ENCODE measurements at regions not wholly inside any gene's neighbourhood (a gene's known extent, or its start where the extent isn't known, plus 50 kb on each side); places are given as distances from the start of the nearest gene placed in this dataset.

GRCh38 chr13:28582225-28582891 lies 76.6 kb upstream of the POMP start:
- no peak overlapping the region for H3K4me3 Mint-ChIP-seq
- POLR2A ChIA-PET, result no interaction called here
- peaks cover 18% of the 10 kb centered on the region for H3K4me1 Mint-ChIP-seq (ENCODE audit: low read depth)
- DNase-seq (peak; percentile 71), ATAC-seq (peak; percentile 97)
- TF ChIP-seq, protein P1, sequence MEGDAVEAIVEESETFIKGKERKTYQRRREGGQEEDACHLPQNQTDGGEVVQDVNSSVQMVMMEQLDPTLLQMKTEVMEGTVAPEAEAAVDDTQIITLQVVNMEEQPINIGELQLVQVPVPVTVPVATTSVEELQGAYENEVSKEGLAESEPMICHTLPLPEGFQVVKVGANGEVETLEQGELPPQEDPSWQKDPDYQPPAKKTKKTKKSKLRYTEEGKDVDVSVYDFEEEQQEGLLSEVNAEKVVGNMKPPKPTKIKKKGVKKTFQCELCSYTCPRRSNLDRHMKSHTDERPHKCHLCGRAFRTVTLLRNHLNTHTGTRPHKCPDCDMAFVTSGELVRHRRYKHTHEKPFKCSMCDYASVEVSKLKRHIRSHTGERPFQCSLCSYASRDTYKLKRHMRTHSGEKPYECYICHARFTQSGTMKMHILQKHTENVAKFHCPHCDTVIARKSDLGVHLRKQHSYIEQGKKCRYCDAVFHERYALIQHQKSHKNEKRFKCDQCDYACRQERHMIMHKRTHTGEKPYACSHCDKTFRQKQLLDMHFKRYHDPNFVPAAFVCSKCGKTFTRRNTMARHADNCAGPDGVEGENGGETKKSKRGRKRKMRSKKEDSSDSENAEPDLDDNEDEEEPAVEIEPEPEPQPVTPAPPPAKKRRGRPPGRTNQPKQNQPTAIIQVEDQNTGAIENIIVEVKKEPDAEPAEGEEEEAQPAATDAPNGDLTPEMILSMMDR (IDR thresholded peaks at IDR 0.05), result no peak
- H3K9me3 Mint-ChIP-seq, result no peaks in the 10 kb centered on the region
- CTCF ChIA-PET, result no interaction called here
- no peaks in the 10 kb centered on the region for H3K27me3 Mint-ChIP-seq
- intact Hi-C loops (cut with micrococcal nuclease), result no loop called here
- H3K27ac Mint-ChIP-seq, result peak overlapping the region; percentile 75
- H3K36me3 Mint-ChIP-seq (ENCODE audit: low read depth), result no peaks in the 10 kb centered on the region

DNA sequence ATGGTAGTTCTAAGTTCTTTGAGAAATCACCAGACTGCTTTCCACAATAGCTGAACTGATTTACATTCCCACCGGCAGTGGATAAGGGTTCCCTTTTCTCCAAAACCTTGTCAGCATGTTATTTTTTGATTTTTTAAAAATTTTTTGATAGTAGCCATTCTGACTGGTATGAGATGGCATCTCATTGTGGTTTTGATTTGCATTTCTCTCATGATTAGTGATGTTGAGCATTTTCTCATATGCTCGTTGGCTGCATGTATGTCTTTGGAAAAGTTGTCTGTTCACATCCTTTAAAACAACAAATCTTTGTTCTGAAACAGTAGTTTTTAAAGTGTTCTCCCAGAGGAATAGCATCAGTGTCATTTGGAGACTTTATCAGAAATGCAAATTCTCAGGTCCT lies 77.5 kb upstream of the POMP start:
- Mint-ChIP-seq H3K36me3 (ENCODE audit: low read depth) (no peaks in the 10 kb centered on the region), H3K4me3 (no peak overlapping the region), H3K9me3 (no peaks in the 10 kb centered on the region), H3K27ac (no peak overlapping the region), H3K4me1 (ENCODE audit: low read depth) (peaks cover 18% of the 10 kb centered on the region), H3K27me3 (no peaks in the 10 kb centered on the region)
- TF ChIP-seq, protein P1 (IDR thresholded peaks at IDR 0.05), result no peak
- intact Hi-C loops (cut with micrococcal nuclease), result no loop called here
- ATAC-seq, result no peak
- ChIA-PET CTCF (interaction anchor here (1.0 kb wide), 1 partner anchor 19 kb away, joined by 3 read pairs; no protein-coding TSS in a partner anchor), POLR2A (no interaction called here)
- DNase-seq, result no peak

- DNase-seq (no peak), ATAC-seq (no peak)
- Mint-ChIP-seq H3K27ac (no peak overlapping the region), H3K4me1 (ENCODE audit: low read depth) (peaks cover 15% of the 10 kb centered on the region), H3K27me3 (peaks cover 2% of the 10 kb centered on the region), H3K4me3 (no peak overlapping the region), H3K9me3 (no peaks in the 10 kb centered on the region), H3K36me3 (ENCODE audit: low read depth) (no peaks in the 10 kb centered on the region)
- ChIA-PET CTCF (no interaction called here), POLR2A (no interaction called here)
- TF ChIP-seq, protein P1 (IDR thresholded peaks at IDR 0.05), result no peak
- intact Hi-C loops (cut with micrococcal nuclease), result no loop called here
These were observed 79.2 kb upstream of the POMP start for GRCh38 chr13:28579736-28580135.

DNA sequence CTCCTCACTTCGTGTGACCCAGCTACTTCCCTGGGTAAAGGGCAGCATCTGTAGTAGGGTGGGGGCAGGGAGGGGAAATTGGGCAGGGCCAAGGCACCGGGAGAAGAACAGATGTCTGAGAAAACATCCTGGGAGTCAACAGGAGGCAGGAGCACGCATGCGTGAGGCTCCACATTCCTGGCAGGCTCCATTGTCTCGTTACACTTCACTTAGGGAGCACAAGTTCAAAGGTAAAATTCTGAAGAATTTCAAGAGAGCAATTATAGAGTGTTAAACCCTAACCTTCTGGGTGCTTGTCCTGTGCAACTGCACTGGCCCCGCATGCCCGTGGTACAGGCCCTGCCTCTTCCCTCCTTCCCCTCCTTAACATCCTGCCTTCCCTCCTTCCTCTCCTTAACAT lies 79.6 kb upstream of the POMP start:
- CTCF ChIA-PET, result no interaction called here
- Mint-ChIP-seq H3K36me3 (ENCODE audit: low read depth) (no peaks in the 10 kb centered on the region), H3K4me1 (ENCODE audit: low read depth) (peaks cover 18% of the 10 kb centered on the region), H3K27me3 (peaks cover 2% of the 10 kb centered on the region), H3K4me3 (no peak overlapping the region), H3K9me3 (no peaks in the 10 kb centered on the region), H3K27ac (no peak overlapping the region)
- no peak for DNase-seq
- POLR2A ChIA-PET, result no interaction called here
- no peak for ATAC-seq
- intact Hi-C loops (cut with micrococcal nuclease), result no loop called here
- TF ChIP-seq, protein P1 (IDR thresholded peaks at IDR 0.05), result no peak

GRCh38 chr13:28576067-28576466 lies 81.1 kb upstream of the FLT1 start:
- Mint-ChIP-seq H3K27me3 (peaks cover 2% of the 10 kb centered on the region), H3K9me3 (no peaks in the 10 kb centered on the region), H3K4me1 (ENCODE audit: low read depth) (peaks cover 7% of the 10 kb centered on the region), H3K36me3 (ENCODE audit: low read depth) (no peaks in the 10 kb centered on the region), H3K27ac (no peak overlapping the region), H3K4me3 (no peak overlapping the region)
- CTCF ChIA-PET, result no interaction called here
- POLR2A ChIA-PET, result no interaction called here
- intact Hi-C loops (cut with micrococcal nuclease), result no loop called here
- no peak for DNase-seq
- TF ChIP-seq, protein P1 (IDR thresholded peaks at IDR 0.05), result no peak
- no peak for ATAC-seq
